Fibroblast of lung (primary cell): ENCODE measurements at regions not wholly inside any gene's neighbourhood (a gene's known extent, or its start where the extent isn't known, plus 50 kb on each side); places are given as distances from the start of the nearest gene placed in this dataset.

Source experiments
- DNase-seq, 2 donors: peaks; one replicate each; pipeline versions ENCODE4 v3.0.0 to v3.0.0-alpha.2; 2010; ENCODE audit warnings: low read depth in 2 of 2
- H2AFZ ChIP-seq: 2 replicates; pipeline ENCODE4 v1.5.1; 2012; ENCODE audit warnings: low read length, control low read depth, inconsistent platforms
- H3K27ac ChIP-seq: 2 replicates; pipeline ENCODE4 v1.5.1; 2011; ENCODE audit warnings: low read length, control low read depth; ENCODE audit not compliant: insufficient read depth
- H3K27me3 ChIP-seq: 2 replicates; pipeline ENCODE4 v1.5.1; 2011; ENCODE audit warnings: mild to moderate bottlenecking, low read length; ENCODE audit not compliant: control insufficient read depth, insufficient read depth
- H3K36me3 ChIP-seq: 2 replicates; pipeline ENCODE4 v1.5.1; 2011; ENCODE audit warnings: low read length; ENCODE audit not compliant: control insufficient read depth, insufficient read depth
- H3K4me1 ChIP-seq: 2 replicates; pipeline ENCODE4 v1.5.1; 2011; ENCODE audit warnings: low read length; ENCODE audit not compliant: control insufficient read depth, insufficient read depth; ENCODE audit errors: extremely low read depth
- H3K4me2 ChIP-seq: 2 replicates; pipeline ENCODE4 v1.5.1; 2011; ENCODE audit warnings: low read length, control low read depth; ENCODE audit not compliant: insufficient read depth; ENCODE audit errors: extremely low read depth
- H3K4me3 ChIP-seq, 4 experiments: fragments of 200-600 bp in 1 of 4; sonication (generic) in 1 of 4; replicated peaks in 1 of 4; 2 replicates each; pipeline ENCODE4 v1.5.1; 2011 to 2016; ENCODE audit warnings: low read length in 4 of 4, low read depth in 3 of 4, mild to moderate bottlenecking in 3 of 4, control low read depth in 2 of 4, inconsistent platforms in 1 of 4, mixed read lengths in 1 of 4; ENCODE audit not compliant: insufficient read depth in 1 of 4; ENCODE audit errors: control extremely low read depth in 1 of 4
- H3K79me2 ChIP-seq: 2 replicates; pipeline ENCODE4 v1.5.1; 2012; ENCODE audit warnings: mild to moderate bottlenecking, low read length, inconsistent platforms; ENCODE audit not compliant: control insufficient read depth, insufficient read depth
- H3K9ac ChIP-seq: 2 replicates; pipeline ENCODE4 v1.5.1; 2011; ENCODE audit warnings: mild to moderate bottlenecking, low read length, control low read depth; ENCODE audit not compliant: insufficient read depth
- H3K9me3 ChIP-seq: 2 replicates; pipeline ENCODE4 v1.5.1; 2012; ENCODE audit warnings: low read depth, low read length; ENCODE audit not compliant: control insufficient read depth, insufficient read depth
- H4K20me1 ChIP-seq: 2 replicates; pipeline ENCODE4 v1.5.1; 2011; ENCODE audit warnings: low read length; ENCODE audit not compliant: control insufficient read depth, insufficient read depth; ENCODE audit errors: extremely low read depth
- CTCF ChIP-seq, 2 donors: IDR thresholded peaks in 1 of 2; conservative IDR thresholded peaks in 1 of 2; 1 replicate in 1 of 2; 2 replicates in 1 of 2; pipeline ENCODE4 v1.5.1; 2011 to 2012; ENCODE audit warnings: low read length in 2 of 2, control low read depth in 1 of 2, inconsistent platforms in 1 of 2, low read depth in 1 of 2, mild to moderate bottlenecking in 1 of 2
- EZH2 ChIP-seq: IDR thresholded peaks from 2 replicates; pipeline ENCODE4 v1.5.1; 2012; ENCODE audit warnings: low read length, control low read depth, mild to moderate bottlenecking; ENCODE audit errors: missing control alignments

- TF ChIP-seq EZH2: no peak
- no peak for TF ChIP-seq CTCF (conservative IDR thresholded peaks at IDR 0.05 in 1 of 2, IDR thresholded peaks at IDR 0.05 in 1 of 2; ENCODE audit: low read depth in 1 of 2, low read length in 2 of 2)
- Histone ChIP-seq H3K9ac (no peak overlapping the region), H3K9me3 (no peaks in the 10 kb centered on the region), H3K36me3 (no peaks in the 10 kb centered on the region), H4K20me1 (no peaks in the 10 kb centered on the region), H3K27ac (no peak overlapping the region), H3K4me2 (no peak overlapping the region), H2AFZ (no peak overlapping the region), H3K4me1 (no peaks in the 10 kb centered on the region), H3K4me3 (no peak overlapping the region), H3K79me2 (no peaks in the 10 kb centered on the region), H3K27me3 (no peaks in the 10 kb centered on the region)
- DNase-seq: no peak
Observed at GRCh38 chr5:155125551-155126095, 112.1 kb downstream of the KIF4B start.

GRCh38 chr5:155126573-155126972, 113.0 kb downstream of the KIF4B start:
- Histone ChIP-seq H3K9me3 (no peaks in the 10 kb centered on the region), H3K4me2 (no peak overlapping the region), H3K9ac (no peak overlapping the region), H4K20me1 (no peaks in the 10 kb centered on the region), H3K27ac (no peak overlapping the region), H3K36me3 (no peaks in the 10 kb centered on the region), H3K4me3 (no peak overlapping the region), H3K79me2 (no peaks in the 10 kb centered on the region), H2AFZ (no peak overlapping the region), H3K27me3 (no peaks in the 10 kb centered on the region), H3K4me1 (no peaks in the 10 kb centered on the region)
- DNase-seq: no peak
- no peak for TF ChIP-seq CTCF (conservative IDR thresholded peaks at IDR 0.05 in 1 of 2, IDR thresholded peaks at IDR 0.05 in 1 of 2; ENCODE audit: low read depth in 1 of 2, low read length in 2 of 2)

GRCh38 chr5:155127552-155127951, 114.0 kb downstream of the KIF4B start:
- no peaks in the 10 kb centered on the region for H3K9me3 ChIP-seq
- H3K36me3 ChIP-seq: no peaks in the 10 kb centered on the region
- no peaks in the 10 kb centered on the region for H3K27me3 ChIP-seq
- no peak overlapping the region for H3K9ac ChIP-seq
- no peak overlapping the region for H2AFZ ChIP-seq
- no peaks in the 10 kb centered on the region for H3K4me1 ChIP-seq
- no peaks in the 10 kb centered on the region for H4K20me1 ChIP-seq
- DNase-seq: no peak
- no peak overlapping the region for H3K4me2 ChIP-seq
- H3K27ac ChIP-seq: no peak overlapping the region
- no peaks in the 10 kb centered on the region for H3K79me2 ChIP-seq
- no peak overlapping the region for H3K4me3 ChIP-seq
- no peak for TF ChIP-seq EZH2
- TF ChIP-seq CTCF (conservative IDR thresholded peaks at IDR 0.05 in 1 of 2, IDR thresholded peaks at IDR 0.05 in 1 of 2; ENCODE audit: low read depth in 1 of 2, low read length in 2 of 2): no peak
